IMR-90 (cell line): ENCODE measurements at regions not wholly inside any gene's neighbourhood (a gene's known extent, or its start where the extent isn't known, plus 50 kb on each side); places are given as distances from the start of the nearest gene placed in this dataset.

Source experiments
- ATAC-seq: fragments of 200-7000 bp; cut with Tn5 transposase; 2 replicates; pipeline ENCODE4 v1.9.1; 2020; ENCODE audit warnings: low read depth, mild to moderate bottlenecking, moderate library complexity
- BruUV-seq: library from RNA; stranded (reverse); fragments of 400-500 nt; replicated peaks from 2 replicates; lab custom pipeline; 2021; lab: Mats Ljungman, UMichigan
- CTCF ChIA-PET: fragments of 300-600 bp; formaldehyde crosslinking; extraction: SDS; loops from one replicate; lab custom pipeline; 2021; ENCODE audit warnings: antibody characterized with exemption; lab: Yijun Ruan, JAX
- POLR2A ChIA-PET: fragments of 300-600 bp; sonication (Branson Sonifier 250); formaldehyde crosslinking; loops from one replicate; lab custom pipeline; 2022; ENCODE audit warnings: antibody characterized with exemption; ENCODE audit not compliant: unreplicated experiment; lab: Charles Lee
- DNase-seq: peaks from one replicate; pipeline ENCODE4 v3.0.0; 2013
- H2AFZ ChIP-seq: replicated peaks from 2 replicates; pipeline ENCODE3; 2013; ENCODE audit warnings: low read length, mild to moderate bottlenecking; ENCODE audit not compliant: poor library complexity
- H2AK5ac ChIP-seq: 2 replicates; pipeline ENCODE4 v1.6.1; 2013; ENCODE audit warnings: low read depth, low read length, inconsistent platforms
- H2AK9ac ChIP-seq: replicated peaks from 2 replicates; pipeline ENCODE3; 2013; ENCODE audit warnings: mild to moderate bottlenecking, low read depth, low read length, moderate library complexity; ENCODE audit not compliant: poor library complexity
- H2BK120ac ChIP-seq: 2 replicates; pipeline ENCODE4 v1.6.1; 2013; ENCODE audit warnings: low read depth, low read length, inconsistent platforms
- H2BK15ac ChIP-seq: 3 replicates; pipeline ENCODE4 v1.6.1; 2013; ENCODE audit warnings: low read depth, low read length, inconsistent platforms
- H2BK20ac ChIP-seq: 2 replicates; pipeline ENCODE4 v1.6.1; 2013; ENCODE audit warnings: low read depth, mild to moderate bottlenecking, inconsistent platforms, low read length, moderate library complexity
- H2BK5ac ChIP-seq: 2 replicates; pipeline ENCODE4 v1.6.1; 2013; ENCODE audit warnings: mild to moderate bottlenecking, low read depth, low read length, inconsistent platforms; ENCODE audit not compliant: poor library complexity, severe bottlenecking
- H3K14ac ChIP-seq: replicated peaks from 2 replicates; pipeline ENCODE4 v1.6.1; 2013; ENCODE audit warnings: low read depth, low read length, inconsistent platforms
- H3K18ac ChIP-seq: 2 replicates; pipeline ENCODE4 v1.6.1; 2013; ENCODE audit warnings: low read depth, low read length, control low read depth
- H3K23ac ChIP-seq: 2 replicates; pipeline ENCODE4 v1.6.1; 2013; ENCODE audit warnings: low read depth, low read length, inconsistent platforms
- H3K27ac ChIP-seq: 2 replicates; pipeline ENCODE4 v1.5.1; 2013; ENCODE audit warnings: mild to moderate bottlenecking, control low read depth, low read length; ENCODE audit not compliant: insufficient read depth
- H3K27me3 ChIP-seq: 2 replicates; pipeline ENCODE4 v1.6.1; 2013; ENCODE audit warnings: low read length; ENCODE audit not compliant: control insufficient read depth, insufficient read depth
- H3K36me3 ChIP-seq: 2 replicates; pipeline ENCODE4 v1.6.1; 2013; ENCODE audit warnings: low read length, mixed read lengths; ENCODE audit not compliant: control insufficient read depth, insufficient read depth
- H3K4ac ChIP-seq: 2 replicates; pipeline ENCODE4 v1.6.1; 2013; ENCODE audit warnings: low read depth, low read length, inconsistent platforms
- H3K4me1 ChIP-seq: 2 replicates; pipeline ENCODE4 v1.6.1; 2013; ENCODE audit warnings: low read length, mixed read lengths; ENCODE audit not compliant: control insufficient read depth, insufficient read depth
- H3K4me2 ChIP-seq: 2 replicates; pipeline ENCODE4 v1.6.1; 2013; ENCODE audit warnings: low read depth, mild to moderate bottlenecking, control low read depth, low read length, moderate library complexity
- H3K4me3 ChIP-seq: 2 replicates; pipeline ENCODE4 v1.5.1; 2013; ENCODE audit warnings: low read depth, mild to moderate bottlenecking, control low read depth, low read length, moderate library complexity; ENCODE audit not compliant: insufficient read depth
- H3K56ac ChIP-seq: 2 replicates; pipeline ENCODE4 v1.6.1; 2013; ENCODE audit warnings: low read length, inconsistent platforms; ENCODE audit not compliant: insufficient read depth; ENCODE audit errors: extremely low read depth
- H3K79me1 ChIP-seq, 2 experiments: 2 replicates each; pipeline ENCODE4 v1.6.1; 2013; ENCODE audit warnings: low read length in 2 of 2, inconsistent platforms in 1 of 2, low read depth in 1 of 2
- H3K9ac ChIP-seq: 2 replicates; pipeline ENCODE4 v1.6.1; 2013; ENCODE audit warnings: low read depth, low read length, control low read depth
- H3K9me1 ChIP-seq: 2 replicates; pipeline ENCODE4 v1.6.1; 2013; ENCODE audit warnings: low read length, inconsistent platforms; ENCODE audit not compliant: insufficient read depth
- H3K9me3 ChIP-seq: 2 replicates; pipeline ENCODE4 v1.6.1; 2013; ENCODE audit warnings: low read length; ENCODE audit not compliant: control insufficient read depth, insufficient read depth
- H4K20me1 ChIP-seq: 2 replicates; pipeline ENCODE4 v1.6.1; 2013; ENCODE audit warnings: low read length, inconsistent platforms; ENCODE audit not compliant: insufficient read depth
- H4K5ac ChIP-seq: 2 replicates; pipeline ENCODE4 v1.6.1; 2013; ENCODE audit warnings: mild to moderate bottlenecking, low read depth, low read length, control low read depth
- H4K8ac ChIP-seq, 2 experiments: 2 replicates each; pipeline ENCODE4 v1.6.1; 2013; ENCODE audit warnings: low read depth in 2 of 2, low read length in 2 of 2, control low read depth in 1 of 2, inconsistent platforms in 1 of 2
- H4K91ac ChIP-seq: 2 replicates; pipeline ENCODE4 v1.6.1; 2013; ENCODE audit warnings: low read depth, low read length, inconsistent platforms; ENCODE audit not compliant: insufficient read depth
- CEBPB ChIP-seq: IDR thresholded peaks from 2 replicates; pipeline ENCODE4 v1.6.1; 2012; ENCODE audit warnings: low read depth, low read length, improper control_type of control experiment
- POLR2A ChIP-seq: IDR thresholded peaks from 2 replicates; pipeline ENCODE4 v1.6.1; 2012; ENCODE audit warnings: mild to moderate bottlenecking, low read depth, low read length
- WGBS, 2 experiments: methylation state at CpG; one replicate each; pipeline versions ENCODE4 v1.1.5 to v1.1.7; 2013; ENCODE audit warnings: missing lambda C conversion rate in 2 of 2; ENCODE audit not compliant: insufficient read length in 1 of 2; ENCODE audit errors: extremely low coverage in 2 of 2; 5-methylcytosine and 5-hydroxymethylcytosine counted together
- dilution Hi-C: fragments of 300-500 bp; cut with HindIII; formaldehyde crosslinking; loops from one replicate; pipeline ENCODE4 v1.14.3; 2018; ENCODE audit warnings: low sequenced_read_pairs; ENCODE audit not compliant: unreplicated experiment
- in situ Hi-C: fragments of 300-500 bp; cut with MboI; formaldehyde crosslinking; loops from 3 replicates; pipeline ENCODE4 v1.14.3; 2019; ENCODE audit warnings: low sequenced_read_pairs, inconsistent platforms, mixed read lengths
- intact Hi-C: fragments of 100-400 bp; cut with micrococcal nuclease; formaldehyde crosslinking; loops from 2 replicates; pipeline ENCODE4 v1.10.0; 2022

- H4K20me1 ChIP-seq = peaks cover 28% of the 10 kb centered on the region
- H2AK5ac ChIP-seq = peak overlapping the region; percentile 87; the same call in 1 of the 2 replicates
- peak overlapping the region; percentile 31 for H4K91ac ChIP-seq
- POLR2A ChIA-PET = no interaction called here
- H3K18ac ChIP-seq = peak overlapping the region; percentile 6; the same call in 1 of the 2 replicates
- peak; percentile 80 for ATAC-seq
- peaks cover 39% of the 10 kb centered on the region for H3K9me1 ChIP-seq
- CTCF ChIA-PET = interaction anchor here (0.8 kb wide), 1 partner anchor 12 kb away, joined by 3 read pairs; no protein-coding TSS in a partner anchor
- dilution Hi-C loops (no loop called here), in situ Hi-C loops (no loop called here), intact Hi-C loops (no loop called here)
- H3K27ac ChIP-seq = no peak overlapping the region
- peak; percentile 55 for TF ChIP-seq CEBPB
- no peak for TF ChIP-seq POLR2A
- H2AK9ac ChIP-seq = peak overlapping the region; percentile 57
- peaks cover 29% of the 10 kb centered on the region for H3K4me1 ChIP-seq
- H3K14ac ChIP-seq = 0 out of 2 replicates have a peak overlapping the region, but pooled peaks have one; percentile 48
- no peak overlapping the region for H3K23ac ChIP-seq
- no peaks in the 10 kb centered on the region for H3K27me3 ChIP-seq
- peak overlapping the region; percentile 25 for H2AFZ ChIP-seq
- H3K56ac ChIP-seq = no peak overlapping the region
- H3K4me2 ChIP-seq = peak overlapping the region; percentile 14; the same call in 1 of the 2 replicates
- H2BK15ac ChIP-seq = no peak overlapping the region; the same call in 2 of the 3 replicates
- H2BK20ac ChIP-seq = peak overlapping the region; percentile 47; the same call in 1 of the 2 replicates
- peak overlapping the region; percentile 69 for H3K4ac ChIP-seq
- BruUV-seq = no TSS peak
- peak overlapping the region; percentile 64 for H2BK5ac ChIP-seq
- DNase-seq = peak; percentile 84
- H3K9me3 ChIP-seq = no peaks in the 10 kb centered on the region
- H3K79me1 ChIP-seq = peaks cover 50 to 76% of the 10 kb centered on the region in 2 experiments
- H3K4me3 ChIP-seq = no peak overlapping the region
- peak overlapping the region; percentile 42; the same call in 1 of the 2 replicates for H4K5ac ChIP-seq
- H2BK120ac ChIP-seq = peak overlapping the region; percentile 47; the same call in 1 of the 2 replicates
- 100% methylated on average over 3 of the region's 6 CpGs; no CpG with 5 or more reads in 1 of the 2 experiments for WGBS, 2 experiments
- H3K36me3 ChIP-seq = peaks cover 3% of the 10 kb centered on the region
- peak overlapping the region in 1 of 2 experiments; percentile 81; a peak in 1 of 4 replicates for H4K8ac ChIP-seq
- H3K9ac ChIP-seq = no peak overlapping the region
Measured at GRCh38 chr19:34313188-34313587, 51.8 kb upstream of the GPI start.
